ENCODE measurements at regions not wholly inside any gene's neighbourhood (a gene's known extent, or its start where the extent isn't known, plus 50 kb on each side); places are given as distances from the start of the nearest gene placed in this dataset.

GRCh38 chr4:159757499-159757898 lies 654.6 kb downstream of the RAPGEF2 start:
- no peak for TF ChIP-seq CTCF (IDR thresholded peaks at IDR 0.05)
- no peak for TF ChIP-seq POLR2A (IDR thresholded peaks at IDR 0.05)
- no peak for TF ChIP-seq EP300 (IDR thresholded peaks at IDR 0.05)
- no peak for TF ChIP-seq POLR2AphosphoS5 (IDR thresholded peaks at IDR 0.05)

Data from gastroesophageal sphincter (tissue), 3 donors.